ENCODE measurements at regions not wholly inside any gene's neighbourhood (a gene's known extent, or its start where the extent isn't known, plus 50 kb on each side); places are given as distances from the start of the nearest gene placed in this dataset.

- no peak overlapping the region for H2BK12ac ChIP-seq (ENCODE audit: low read depth, low read length)
- POLR2A ChIA-PET (ENCODE audit: partially characterized antibody): no interaction called here
- H2BK15ac ChIP-seq (ENCODE audit: low read length): no peak overlapping the region
- H4K5ac ChIP-seq (ENCODE audit: insufficient read length, low read depth, low read length): no peak overlapping the region
- H3K79me2 ChIP-seq (ENCODE audit: control insufficient read depth in 1 of 2, insufficient read depth in 2 of 2, low read length in 2 of 2): no peaks in the 10 kb centered on the region
- H3K23me2 ChIP-seq (ENCODE audit: low read depth, low read length): no peaks in the 10 kb centered on the region
- H4K20me1 ChIP-seq (replicated peaks in 1 of 2; ENCODE audit: control insufficient read depth in 1 of 2, insufficient read depth in 2 of 2, low read length in 2 of 2): no peaks in the 10 kb centered on the region
- no peak overlapping the region for H2BK20ac ChIP-seq (ENCODE audit: low read length)
- no peak overlapping the region for H4K8ac ChIP-seq (ENCODE audit: extremely low read depth, insufficient read depth, low read length)
- FAIRE-seq: no peak
- H3K4ac ChIP-seq (replicated peaks; ENCODE audit: insufficient read length, low read depth, low read length): no peak overlapping the region
- no peak overlapping the region for H3K4me3 ChIP-seq (ENCODE audit: extremely low read depth in 1 of 4, insufficient read depth in 2 of 4, low read depth in 3 of 4, low read length in 4 of 4)
- H2AFZ ChIP-seq (ENCODE audit: low read length): no peak overlapping the region
- H3K23ac ChIP-seq (ENCODE audit: insufficient read length): no peak overlapping the region
- CTCF ChIA-PET (ENCODE audit: partially characterized antibody): no interaction called here
- no peak overlapping the region for H3K14ac ChIP-seq (ENCODE audit: insufficient read length)
- WGBS, 2 experiments (ENCODE audit: extremely low coverage in 1 of 2, insufficient coverage in 1 of 2, insufficient read length in 1 of 2, insufficient replicate concordance in 2 of 2, low coverage in 1 of 2, low lambda C conversion rate in 2 of 2, missing lambda C conversion rate in 1 of 2): 94% methylated on average over 4 of the region's 4 CpGs; no CpG with 5 or more reads in 1 of the 2 experiments
- H2BK5ac ChIP-seq (ENCODE audit: low read depth, low read length): no peak overlapping the region
- H3K79me1 ChIP-seq (ENCODE audit: low read depth, low read length): no peaks in the 10 kb centered on the region
- no peak overlapping the region for H4K91ac ChIP-seq (replicated peaks; ENCODE audit: insufficient read length, low read length)
- H3K56ac ChIP-seq (replicated peaks; ENCODE audit: insufficient read length, low read depth, low read length): no peak overlapping the region
- no peak overlapping the region for H3K18ac ChIP-seq (ENCODE audit: extremely low read depth, low read length)
- no peaks in the 10 kb centered on the region for H3K27me3 ChIP-seq (replicated peaks in 1 of 4; ENCODE audit: control insufficient read depth in 3 of 4, extremely low read depth in 1 of 4, insufficient read depth in 3 of 4, low read length in 3 of 4)
- TF ChIP-seq EGR1 (IDR thresholded peaks at IDR 0.05; ENCODE audit: borderline replicate concordance, low read depth, low read length) (no peak), NRF1 (IDR thresholded peaks at IDR 0.05; ENCODE audit: low read depth, low read length) (no peak), FOSL1 (IDR thresholded peaks at IDR 0.05; ENCODE audit: insufficient read depth, low read depth, low read length) (no peak), HDAC2 (IDR thresholded peaks at IDR 0.05; ENCODE audit: borderline replicate concordance in 1 of 2, low read depth in 2 of 2, low read length in 2 of 2) (no peak), SRF (IDR thresholded peaks at IDR 0.05; ENCODE audit: low read depth, low read length) (no peak), BACH1 (IDR thresholded peaks at IDR 0.05; ENCODE audit: low read length) (no peak), HDAC6 (IDR thresholded peaks at IDR 0.05; ENCODE audit: low read depth, low read length) (no peak)
- H2AK5ac ChIP-seq (ENCODE audit: low read depth, low read length): no peak overlapping the region
- no peaks in the 10 kb centered on the region for H3K36me3 ChIP-seq (ENCODE audit: control insufficient read depth in 2 of 4, insufficient read depth in 4 of 4, low read length in 3 of 4)
- H3K4me1 ChIP-seq (replicated peaks in 1 of 4; ENCODE audit: control insufficient read depth in 3 of 4, insufficient read depth in 4 of 4, low read length in 3 of 4): no peaks in the 10 kb centered on the region
- no peaks in the 10 kb centered on the region for H3K9me3 ChIP-seq (ENCODE audit: insufficient read depth in 2 of 2, low read depth in 1 of 2, low read length in 1 of 2)
- H3K27ac ChIP-seq (ENCODE audit: low read depth, low read length): no peak overlapping the region
- H2BK120ac ChIP-seq (replicated peaks; ENCODE audit: low read depth, low read length): no peak overlapping the region
- H3K4me2 ChIP-seq (ENCODE audit: insufficient read depth in 1 of 2, low read depth in 2 of 2, low read length in 2 of 2): no peak overlapping the region
- H3K9ac ChIP-seq (replicated peaks in 1 of 4; ENCODE audit: extremely low read depth in 1 of 4, low read depth in 3 of 4, low read length in 3 of 4): no peak overlapping the region
- DNase-seq (ENCODE audit: low read depth in 1 of 2, low spot score in 2 of 2): no peak
These were observed 194.3 kb upstream of the BDNF start for GRCh38 chr11:27894552-27894951.
